ENCODE measurements at regions not wholly inside any gene's neighbourhood (a gene's known extent, or its start where the extent isn't known, plus 50 kb on each side); places are given as distances from the start of the nearest gene placed in this dataset.

DNA sequence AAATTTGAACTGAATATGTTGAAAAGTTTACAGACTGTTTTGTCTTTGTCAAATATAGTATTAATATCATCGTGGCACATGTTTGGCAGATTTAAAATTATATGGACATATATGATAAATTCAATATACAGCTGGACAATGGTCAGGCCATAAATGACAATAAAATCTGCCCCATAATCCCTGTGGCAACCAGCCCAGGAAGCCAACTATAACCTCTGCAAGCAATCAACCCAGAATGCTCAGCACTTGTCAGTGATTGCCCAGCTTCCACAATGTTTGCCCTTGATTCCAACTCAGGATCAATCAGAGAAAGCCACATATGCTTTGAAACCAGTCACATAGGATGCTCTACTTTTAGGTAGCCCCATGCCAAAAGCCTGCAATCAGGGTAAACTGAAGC is 671.9 kb downstream of the SUCLG1 start:
- TF ChIP-seq, protein P1, sequence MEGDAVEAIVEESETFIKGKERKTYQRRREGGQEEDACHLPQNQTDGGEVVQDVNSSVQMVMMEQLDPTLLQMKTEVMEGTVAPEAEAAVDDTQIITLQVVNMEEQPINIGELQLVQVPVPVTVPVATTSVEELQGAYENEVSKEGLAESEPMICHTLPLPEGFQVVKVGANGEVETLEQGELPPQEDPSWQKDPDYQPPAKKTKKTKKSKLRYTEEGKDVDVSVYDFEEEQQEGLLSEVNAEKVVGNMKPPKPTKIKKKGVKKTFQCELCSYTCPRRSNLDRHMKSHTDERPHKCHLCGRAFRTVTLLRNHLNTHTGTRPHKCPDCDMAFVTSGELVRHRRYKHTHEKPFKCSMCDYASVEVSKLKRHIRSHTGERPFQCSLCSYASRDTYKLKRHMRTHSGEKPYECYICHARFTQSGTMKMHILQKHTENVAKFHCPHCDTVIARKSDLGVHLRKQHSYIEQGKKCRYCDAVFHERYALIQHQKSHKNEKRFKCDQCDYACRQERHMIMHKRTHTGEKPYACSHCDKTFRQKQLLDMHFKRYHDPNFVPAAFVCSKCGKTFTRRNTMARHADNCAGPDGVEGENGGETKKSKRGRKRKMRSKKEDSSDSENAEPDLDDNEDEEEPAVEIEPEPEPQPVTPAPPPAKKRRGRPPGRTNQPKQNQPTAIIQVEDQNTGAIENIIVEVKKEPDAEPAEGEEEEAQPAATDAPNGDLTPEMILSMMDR (IDR thresholded peaks at IDR 0.05) = no peak
- TF ChIP-seq POLR2A (IDR thresholded peaks at IDR 0.05) = no peak

All from testis (tissue), 2 donors.